Gastroesophageal sphincter (tissue), 3 donors: ENCODE measurements at regions not wholly inside any gene's neighbourhood (a gene's known extent, or its start where the extent isn't known, plus 50 kb on each side); places are given as distances from the start of the nearest gene placed in this dataset.

Experiments used
- CTCF ChIP-seq, 4 experiments: fragments of 200-600 bp in 2 of 4; fragments of 450-650 bp in 2 of 4; sonication (generic) in 1 of 4; IDR thresholded peaks; one replicate each; pipeline ENCODE4 v1.5.1; 2017 to 2019; ENCODE audit warnings: antibody characterized with exemption in 4 of 4, mild to moderate bottlenecking in 2 of 4, moderate library complexity in 2 of 4
- EP300 ChIP-seq: sonication (generic); formaldehyde crosslinking; IDR thresholded peaks from one replicate; pipeline ENCODE4 v1.6.1; 2017; ENCODE audit warnings: antibody characterized with exemption, mild to moderate bottlenecking

- TF ChIP-seq CTCF (IDR thresholded peaks at IDR 0.05) (no peak), EP300 (no peak)
These were observed 263.1 kb downstream of the RPS24 start for GRCh38 chr10:78296785-78297184.
